Effector CD4-positive, alpha-beta T cell (primary cell): ENCODE measurements at regions not wholly inside any gene's neighbourhood (a gene's known extent, or its start where the extent isn't known, plus 50 kb on each side); places are given as distances from the start of the nearest gene placed in this dataset.
"Not testable (repeated sequence)": the region's sequence is repeated elsewhere in the genome, so short reads cannot be mapped to it uniquely, and the experiment has no call there.

Experiments used
- DNase-seq: peaks from one replicate; pipeline ENCODE4 v3.0.0-alpha.2; 2020

DNA sequence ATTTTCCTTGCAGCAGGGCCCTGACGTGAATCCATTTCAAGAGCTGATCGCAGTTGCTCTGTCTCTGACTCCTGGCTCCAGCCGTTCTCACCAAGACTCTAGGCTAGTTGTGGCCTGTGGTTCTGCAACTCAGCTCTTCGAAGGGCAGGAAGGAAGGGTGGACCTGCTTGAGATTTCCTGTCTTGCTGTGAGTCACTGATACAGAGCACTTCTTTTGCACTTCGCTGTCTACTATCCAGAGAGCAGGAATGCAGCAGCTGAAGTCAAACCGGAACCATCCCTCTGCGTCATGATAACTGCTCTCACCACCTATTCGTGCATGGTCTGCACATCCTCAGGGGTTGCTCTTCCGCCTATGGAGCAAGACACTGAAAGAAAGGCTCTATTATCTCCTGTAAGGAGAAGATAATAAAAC is 59.7 kb downstream of the RAP2B start:
- DNase-seq = peak; percentile 74

DNA sequence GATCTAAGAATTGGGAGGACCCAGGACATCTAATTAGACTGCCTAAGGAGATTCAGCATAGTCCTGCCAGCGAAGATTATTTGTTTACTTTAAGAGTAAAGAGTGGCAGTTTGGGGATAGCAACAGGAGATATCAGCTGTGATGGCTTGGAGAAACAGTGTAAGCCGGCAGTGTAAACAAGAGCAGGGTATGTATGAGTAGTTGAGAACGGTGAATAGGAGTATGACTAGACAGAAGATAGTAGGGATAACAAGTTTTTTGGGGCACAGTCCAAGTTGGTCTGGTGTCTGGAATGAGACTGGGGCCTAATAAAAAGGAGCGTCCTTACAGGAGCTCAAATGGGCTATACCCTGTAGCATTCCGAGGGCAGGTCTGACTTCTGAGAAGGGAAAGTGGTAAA is 64.9 kb downstream of the RAP2B start:
- not testable (repeated sequence) for DNase-seq

DNA sequence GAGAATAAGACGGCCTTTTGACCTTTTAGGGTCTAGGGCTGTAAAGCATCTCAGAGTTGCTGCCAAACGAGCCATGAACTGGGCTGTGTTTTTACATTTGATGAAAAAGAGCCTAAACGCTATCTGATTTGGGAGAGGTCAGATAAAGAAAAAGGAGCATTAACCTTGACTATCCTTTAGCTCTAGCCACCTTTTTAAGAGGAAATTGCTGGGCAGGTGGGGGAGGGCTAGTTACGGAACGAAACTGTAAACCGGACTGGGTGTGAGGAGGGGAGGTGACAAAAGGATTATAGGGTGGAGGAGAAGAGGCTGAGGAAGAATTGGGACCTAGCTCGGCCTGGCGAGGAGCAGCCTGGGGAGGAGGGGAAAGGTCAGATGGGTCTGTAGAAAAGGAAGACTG is 68.4 kb downstream of the RAP2B start:
- DNase-seq = not testable (repeated sequence)

DNA sequence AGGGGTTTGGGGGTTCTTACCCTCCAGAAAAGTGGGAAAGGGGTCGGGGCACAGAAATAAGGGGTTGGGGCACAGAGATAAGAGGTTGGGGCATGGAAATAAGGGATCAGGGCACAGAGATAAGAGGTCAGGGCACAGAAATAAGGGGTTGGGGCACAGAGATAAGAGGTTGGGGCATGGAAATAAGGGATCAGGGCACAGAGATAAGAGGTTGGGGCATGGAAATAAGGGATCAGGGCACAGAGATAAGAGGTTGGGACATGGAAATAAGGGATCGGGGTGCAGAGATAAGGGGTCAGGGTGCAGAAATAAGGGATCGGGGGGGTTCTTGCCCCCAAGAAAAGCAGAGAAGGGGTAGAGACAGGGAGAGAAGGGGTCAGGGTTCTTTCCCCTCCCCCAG is 69.2 kb downstream of the RAP2B start:
- not testable (repeated sequence) for DNase-seq

DNA sequence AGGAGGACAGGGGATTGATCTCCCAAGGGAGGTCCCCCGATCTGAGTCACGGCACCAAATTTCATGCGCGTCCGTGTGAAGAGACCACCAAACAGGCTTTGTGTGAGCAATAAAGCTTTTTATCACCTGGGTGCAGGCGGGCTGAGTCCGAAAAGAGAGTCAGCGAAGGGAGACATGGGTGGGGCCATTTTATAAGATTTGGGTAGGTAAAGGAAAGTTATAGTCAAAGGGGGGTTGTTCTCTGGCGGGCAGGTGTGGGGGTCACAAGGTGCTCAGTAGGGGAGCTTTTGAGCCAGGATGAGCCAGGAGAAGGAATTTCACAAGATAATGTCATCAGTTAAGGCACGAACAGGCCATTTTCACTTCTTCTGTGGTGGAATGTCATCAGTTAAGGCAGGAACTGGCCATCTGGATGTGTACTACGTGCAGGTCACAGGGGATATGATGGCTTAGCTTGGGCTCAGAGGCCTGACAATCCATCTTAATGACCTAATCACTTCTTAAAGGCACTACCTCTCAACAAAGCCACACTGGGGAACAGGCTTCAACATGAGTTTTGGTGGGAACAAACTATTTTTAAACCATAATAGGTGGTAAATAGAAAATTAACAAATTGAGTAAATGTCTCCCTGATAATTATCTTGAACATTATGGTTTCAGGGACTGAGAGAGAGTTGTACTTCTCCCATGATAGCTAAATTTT is 70.2 kb downstream of the RAP2B start:
- not testable (repeated sequence) for DNase-seq

DNA sequence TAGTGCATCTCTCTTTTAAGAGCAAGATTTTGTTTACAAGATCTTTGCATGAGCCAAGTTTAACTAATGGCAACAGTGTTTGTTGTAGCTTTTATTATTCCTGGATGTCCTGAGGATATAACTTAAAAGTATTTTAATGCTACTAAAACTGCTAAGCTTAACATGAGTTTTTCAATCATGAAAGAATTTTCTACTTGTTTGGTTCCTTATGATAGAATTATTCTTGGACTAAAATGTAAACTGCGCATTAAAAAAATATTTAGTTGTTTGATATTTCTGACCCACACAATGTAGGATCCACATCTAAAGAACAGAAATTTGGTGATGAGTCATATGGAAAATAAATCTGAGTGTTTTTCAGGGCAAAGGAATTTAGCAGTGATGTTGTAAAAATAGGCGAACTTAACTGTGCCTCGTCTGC is 70.8 kb downstream of the RAP2B start:
- no peak for DNase-seq

DNA sequence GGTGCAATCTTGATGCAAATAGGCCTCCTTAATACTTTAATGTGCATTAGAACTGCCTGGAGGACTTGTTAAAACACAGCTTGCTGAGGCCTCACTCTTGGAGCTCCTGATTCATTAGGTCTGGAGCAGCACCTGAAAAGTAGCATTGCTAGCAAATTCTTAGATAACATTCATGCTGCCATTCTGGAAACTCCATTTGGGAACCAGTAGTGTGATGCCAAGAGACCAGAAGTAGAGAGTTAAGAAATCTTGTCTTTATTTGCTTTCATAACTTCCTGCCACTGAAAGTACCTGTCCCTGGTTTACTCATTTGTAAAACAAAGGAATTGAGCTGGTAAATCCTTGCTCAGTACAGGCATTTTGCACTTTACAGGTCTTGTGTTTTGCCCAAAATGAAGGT is 72.0 kb downstream of the RAP2B start:
- DNase-seq = no peak

DNA sequence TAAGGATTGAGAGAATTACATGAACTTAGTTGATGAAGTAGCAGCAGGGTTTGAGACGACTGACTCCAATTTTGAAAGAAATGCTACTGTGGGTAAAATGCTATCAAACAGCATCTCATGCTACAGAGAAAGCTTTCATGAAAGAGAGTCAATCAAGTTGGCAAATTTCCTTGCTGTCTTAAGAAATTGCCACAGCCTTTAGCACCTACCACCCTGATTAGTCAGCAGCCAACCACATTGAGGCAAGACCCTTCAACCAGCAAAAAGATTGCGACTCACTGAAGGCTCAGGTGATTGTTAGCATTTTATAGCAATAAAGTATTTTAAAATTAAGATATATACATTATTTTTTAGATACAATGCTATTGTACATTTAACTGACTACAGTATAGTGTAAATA is 80.9 kb downstream of the RAP2B start:
- DNase-seq = no peak

DNA sequence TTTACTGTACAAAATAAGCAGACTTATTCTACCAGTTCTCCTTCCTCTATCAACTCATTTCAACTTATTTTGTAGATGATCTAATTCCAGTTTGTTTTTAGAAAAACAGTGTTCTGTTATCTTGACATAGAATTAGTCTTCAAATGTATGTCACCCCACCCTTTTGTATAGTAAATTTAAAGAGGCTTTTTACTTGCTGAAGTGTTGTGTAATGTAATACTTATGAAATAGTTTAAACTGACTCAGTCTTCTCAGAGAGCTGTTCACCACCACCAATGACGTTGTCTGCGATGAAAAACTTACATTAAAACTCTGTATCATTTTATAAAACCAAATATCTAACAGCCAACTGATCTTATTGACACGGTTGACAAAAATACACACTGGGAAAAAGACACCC is 82.9 kb downstream of the RAP2B start:
- no peak for DNase-seq

DNA sequence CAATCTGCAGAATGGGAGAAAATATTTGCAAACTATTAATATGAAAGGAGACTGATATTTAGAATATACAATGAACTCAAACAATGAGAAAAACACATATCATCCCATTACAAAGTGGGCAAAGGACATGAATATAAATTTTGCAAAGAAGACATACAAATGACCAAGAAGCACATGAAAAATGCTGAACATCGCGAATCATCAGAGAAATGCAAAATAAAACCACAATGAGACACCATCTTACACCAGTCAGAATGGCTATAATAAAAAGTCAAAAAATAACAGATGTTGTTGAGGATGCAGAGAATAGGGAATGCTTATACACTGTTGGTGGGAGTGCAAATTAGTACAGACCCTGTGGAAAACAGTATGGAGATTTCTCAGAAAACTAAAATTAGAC is 83.6 kb downstream of the RAP2B start:
- DNase-seq = no peak

DNA sequence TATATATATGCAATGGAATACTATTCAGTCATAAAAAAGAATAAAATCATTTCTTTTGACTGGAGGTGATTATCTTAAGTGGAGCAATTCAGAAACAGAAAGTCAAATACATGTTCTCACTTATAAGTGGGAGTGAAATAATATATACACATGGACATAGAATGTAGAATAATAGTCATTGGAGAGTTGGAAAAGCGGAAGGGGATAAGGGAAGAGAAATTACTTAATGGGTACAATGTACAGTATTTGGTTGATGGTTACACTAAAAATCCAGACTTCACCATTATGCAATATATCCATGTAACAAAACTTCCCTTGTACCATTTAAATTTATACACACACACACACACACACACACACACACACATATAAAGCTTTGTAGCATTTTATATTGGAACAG is 84.3 kb downstream of the RAP2B start:
- DNase-seq = no peak

DNA sequence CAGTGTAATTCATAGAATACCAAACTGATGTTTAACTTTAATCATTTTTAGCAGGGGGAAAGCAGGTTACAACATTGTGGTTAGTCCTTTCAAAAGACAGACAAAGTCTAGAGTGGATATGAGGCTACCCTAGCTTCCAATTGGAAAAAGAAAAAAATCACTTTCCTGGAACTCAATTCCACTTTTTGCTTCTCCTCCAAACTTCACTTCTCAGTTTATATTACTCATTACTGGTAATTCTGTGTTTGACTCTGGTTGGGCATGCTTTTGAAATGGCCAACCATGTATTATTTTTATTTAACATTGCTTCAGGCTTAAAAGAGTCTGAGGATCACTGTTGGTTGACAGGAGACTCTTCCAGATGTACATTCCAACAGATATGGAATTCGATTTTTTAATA is 84.8 kb downstream of the RAP2B start:
- no peak for DNase-seq

DNA sequence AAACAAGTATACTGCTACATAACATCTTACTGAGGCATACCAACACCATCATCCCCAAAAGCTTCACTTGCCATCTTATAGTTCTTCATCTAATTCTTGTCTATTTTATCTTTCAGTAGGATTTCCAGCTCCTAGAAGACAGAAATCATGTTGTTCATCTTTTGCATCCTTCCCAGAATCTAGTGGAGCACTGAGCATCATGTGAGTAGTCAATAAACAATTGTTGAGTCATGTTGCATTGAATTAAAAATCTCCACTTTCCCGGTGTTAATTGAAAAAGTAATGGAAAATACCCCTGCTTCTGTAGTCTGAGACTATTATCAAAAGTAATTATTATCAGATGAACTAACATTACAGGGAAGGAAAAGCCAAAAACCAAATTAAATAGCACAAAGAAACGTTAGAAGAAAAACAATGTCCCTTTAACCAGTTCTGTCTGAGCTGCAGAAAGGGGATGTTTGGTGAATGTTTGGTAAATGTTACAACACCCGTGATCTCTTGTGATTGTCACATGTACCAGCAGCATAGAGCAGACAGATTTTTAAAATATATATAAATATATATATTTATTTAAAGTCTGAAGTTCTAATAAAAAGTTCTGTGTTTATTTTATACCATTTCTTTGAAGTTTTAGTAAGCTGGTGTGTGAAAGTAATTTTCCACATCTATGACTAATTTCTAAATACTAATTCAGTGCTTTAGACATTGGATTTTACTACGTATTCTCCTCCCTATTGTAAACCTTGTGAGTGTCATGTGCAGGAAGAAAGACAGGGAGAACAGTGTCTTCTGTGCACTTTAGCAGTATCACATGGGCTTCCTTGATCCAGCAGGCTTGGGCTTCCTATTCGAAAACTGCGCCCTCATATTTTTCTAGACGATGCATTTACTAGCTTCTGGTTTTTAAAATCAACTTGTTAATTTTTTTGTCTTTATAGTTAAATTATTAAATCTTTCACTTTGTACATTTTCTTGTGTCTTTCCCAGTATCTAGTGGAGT is 85.6 kb downstream of the RAP2B start:
- no peak for DNase-seq

DNA sequence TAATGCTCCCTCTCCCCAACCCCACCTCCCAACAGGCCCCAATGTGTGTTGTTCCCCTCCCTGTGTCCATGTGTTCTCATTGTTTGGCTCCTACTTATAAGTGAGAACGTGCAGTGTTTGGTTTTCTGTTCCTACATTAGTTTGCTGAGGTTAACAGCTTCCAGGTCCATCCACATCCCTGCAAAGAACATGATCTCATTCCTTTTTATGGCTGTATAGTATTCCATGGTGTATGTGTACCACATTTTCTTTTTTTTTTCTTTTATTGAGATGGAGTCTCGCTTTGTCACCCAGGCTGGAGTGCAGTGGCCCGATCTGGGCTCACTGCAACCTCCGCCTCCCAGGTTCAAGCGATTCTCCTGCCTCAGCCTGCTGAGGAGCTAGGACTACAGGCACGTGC is 86.8 kb downstream of the RAP2B start:
- not testable (repeated sequence) for DNase-seq

DNA sequence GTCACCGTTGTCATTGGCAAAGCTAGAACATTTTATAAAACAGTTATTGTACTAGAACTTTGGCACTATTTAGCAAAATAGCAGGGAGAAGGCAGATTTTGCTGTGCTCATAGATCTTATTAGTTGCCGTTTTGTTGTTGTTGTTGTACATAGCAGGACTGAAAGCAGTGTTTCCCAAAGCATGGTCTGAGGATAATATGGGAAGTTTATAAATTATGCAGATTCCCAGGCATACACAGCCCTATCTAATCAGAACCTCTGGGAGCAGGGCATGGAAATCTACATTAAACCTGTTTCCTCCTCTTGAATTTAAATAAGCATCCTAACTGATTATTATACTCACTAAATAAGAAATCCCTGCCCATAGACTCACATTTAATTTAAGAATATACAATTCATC is 87.9 kb downstream of the RAP2B start:
- no peak for DNase-seq

DNA sequence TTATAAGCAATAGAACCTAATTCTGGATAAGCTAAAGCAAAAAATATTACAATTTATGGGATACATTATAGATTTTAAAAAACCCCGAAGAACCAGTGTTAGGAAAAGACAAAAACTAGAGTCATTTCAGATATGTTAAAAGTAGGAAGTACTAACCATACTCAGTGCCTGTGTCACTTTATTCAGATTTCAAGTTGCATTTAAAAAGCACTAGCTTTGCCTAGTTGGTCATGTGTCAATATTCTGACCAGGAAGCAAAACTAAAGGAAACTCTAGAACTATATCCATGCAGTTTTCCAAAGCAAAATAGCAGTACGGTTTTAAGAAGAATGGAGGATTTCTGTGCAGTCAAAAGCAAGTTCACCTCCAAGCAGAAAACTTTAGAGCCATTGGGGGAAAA is 88.4 kb downstream of the RAP2B start:
- no peak for DNase-seq

DNA sequence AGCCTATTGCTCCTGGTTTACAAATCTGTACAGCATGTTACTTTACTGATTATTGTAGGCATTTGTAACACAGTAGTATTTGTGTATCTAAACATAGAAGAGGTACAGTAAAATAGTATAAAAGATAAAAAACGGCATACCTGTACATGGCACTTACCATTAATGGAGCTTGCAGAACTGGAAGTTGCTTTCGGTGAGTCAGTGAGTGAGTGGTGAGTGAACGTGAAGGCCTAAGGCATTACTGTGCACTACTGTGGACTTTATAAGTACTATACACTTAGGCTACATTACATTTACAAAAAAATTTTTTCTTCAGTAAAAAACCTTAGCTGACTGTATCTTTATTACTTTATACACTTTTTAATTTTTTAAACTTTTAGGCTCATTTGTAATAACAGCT is 90.9 kb downstream of the RAP2B start:
- no peak for DNase-seq

DNA sequence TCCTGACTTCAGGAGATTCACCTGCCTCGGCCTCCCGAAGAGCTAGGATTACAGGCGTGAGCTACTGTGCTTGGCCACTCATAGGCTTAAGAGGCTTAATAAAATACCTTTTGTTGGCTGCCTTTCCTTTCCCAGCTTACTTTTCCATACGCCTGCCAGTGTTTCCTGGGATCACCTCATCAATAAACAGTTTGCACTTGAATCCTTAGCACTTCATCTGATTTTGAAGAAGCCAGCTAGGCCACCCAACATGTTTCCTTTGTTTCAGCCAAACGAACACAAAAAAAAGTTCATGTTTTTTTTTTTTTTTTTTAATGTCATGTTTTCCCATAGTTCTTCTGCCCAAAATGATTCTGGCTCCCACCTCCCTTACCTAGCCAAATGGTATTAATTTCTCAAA is 92.3 kb downstream of the RAP2B start:
- DNase-seq = no peak

DNA sequence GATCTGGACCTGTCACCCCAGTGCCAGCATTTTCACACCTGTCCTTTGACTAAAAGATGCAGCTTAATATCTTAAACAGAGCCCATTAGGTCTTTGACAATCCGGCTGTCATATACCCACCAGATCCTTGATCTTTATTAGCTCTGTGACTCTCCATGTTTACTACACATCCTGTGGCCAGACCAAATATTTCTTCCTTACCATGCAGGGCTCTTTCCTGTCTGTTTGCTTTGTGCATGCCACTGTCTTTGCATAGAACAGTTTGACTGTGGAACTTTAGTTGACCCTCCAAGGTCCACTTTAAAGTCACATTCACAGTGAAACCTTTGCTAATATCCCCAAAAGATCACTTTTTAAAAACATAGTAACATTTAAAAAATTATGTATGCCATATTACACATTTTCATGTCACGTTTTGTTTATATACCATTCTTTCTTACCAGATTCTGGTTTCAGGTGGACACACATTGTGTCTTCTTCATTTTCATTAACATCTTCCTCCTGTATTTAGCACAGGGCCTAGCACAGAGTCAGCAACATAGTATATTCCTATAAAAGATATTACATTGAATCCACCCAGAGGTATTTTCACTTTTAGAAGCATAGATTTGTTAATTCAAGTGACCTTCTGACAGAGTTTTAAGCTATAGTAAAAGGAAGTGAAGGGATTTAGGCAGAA is 95.8 kb downstream of the RAP2B start:
- no peak for DNase-seq

DNA sequence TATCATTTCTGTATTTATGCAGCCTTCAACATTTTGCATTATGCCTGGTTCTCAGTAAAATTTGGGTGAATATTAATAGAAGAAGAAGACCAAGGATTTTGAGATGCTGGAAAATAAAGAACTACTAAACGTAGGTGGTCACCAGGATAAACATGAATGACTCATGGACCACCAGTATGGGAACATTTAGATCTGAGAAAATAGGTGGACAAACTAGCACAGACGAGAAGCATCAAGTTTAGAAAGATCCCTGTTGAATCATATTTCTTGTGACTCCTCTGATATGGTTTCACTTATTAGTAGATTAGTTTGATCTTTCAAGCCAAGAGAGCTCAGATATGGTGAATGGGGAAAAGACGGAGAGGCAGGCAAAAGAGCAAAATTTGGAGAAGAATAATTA is 97.9 kb downstream of the RAP2B start:
- DNase-seq = no peak

DNA sequence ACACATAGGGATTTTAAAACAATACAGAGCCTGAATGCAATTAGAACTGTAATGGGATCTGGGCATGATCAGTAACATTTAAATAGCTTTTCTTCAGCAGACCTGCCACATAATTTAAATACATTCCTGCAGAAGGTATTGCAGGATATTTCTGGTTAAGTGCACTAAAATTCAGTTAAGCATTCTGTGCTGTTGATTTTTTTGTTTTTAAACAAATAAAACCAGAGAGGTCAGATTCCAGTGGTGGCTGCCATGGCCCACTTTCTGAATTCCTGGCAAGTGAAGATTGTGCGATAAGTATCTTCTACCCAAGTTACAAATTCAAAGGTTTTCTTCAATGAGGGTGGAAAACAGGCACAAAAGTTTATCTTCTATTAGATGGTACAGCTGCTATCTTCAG is 98.7 kb downstream of the RAP2B start:
- no peak for DNase-seq

DNA sequence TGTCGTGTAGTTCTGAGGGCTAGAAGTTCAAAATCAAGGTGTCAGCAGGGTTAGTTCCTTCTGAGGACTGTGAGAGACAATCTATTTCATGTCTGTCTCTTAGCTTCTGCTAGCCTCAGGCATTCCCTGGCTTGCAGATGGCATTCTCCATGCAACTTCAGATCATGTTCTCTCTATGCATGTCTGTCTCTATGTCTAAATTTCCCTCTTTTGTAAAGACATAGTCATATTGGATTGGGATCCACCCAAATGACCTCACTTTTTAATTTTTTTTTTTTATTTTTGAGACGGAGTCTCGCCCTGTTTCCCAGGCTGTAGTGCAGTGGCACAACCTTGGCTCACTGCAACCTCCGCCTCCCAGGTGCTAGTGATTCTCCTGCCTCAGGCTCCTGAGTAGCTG is 104.6 kb downstream of the RAP2B start:
- DNase-seq = no peak

DNA sequence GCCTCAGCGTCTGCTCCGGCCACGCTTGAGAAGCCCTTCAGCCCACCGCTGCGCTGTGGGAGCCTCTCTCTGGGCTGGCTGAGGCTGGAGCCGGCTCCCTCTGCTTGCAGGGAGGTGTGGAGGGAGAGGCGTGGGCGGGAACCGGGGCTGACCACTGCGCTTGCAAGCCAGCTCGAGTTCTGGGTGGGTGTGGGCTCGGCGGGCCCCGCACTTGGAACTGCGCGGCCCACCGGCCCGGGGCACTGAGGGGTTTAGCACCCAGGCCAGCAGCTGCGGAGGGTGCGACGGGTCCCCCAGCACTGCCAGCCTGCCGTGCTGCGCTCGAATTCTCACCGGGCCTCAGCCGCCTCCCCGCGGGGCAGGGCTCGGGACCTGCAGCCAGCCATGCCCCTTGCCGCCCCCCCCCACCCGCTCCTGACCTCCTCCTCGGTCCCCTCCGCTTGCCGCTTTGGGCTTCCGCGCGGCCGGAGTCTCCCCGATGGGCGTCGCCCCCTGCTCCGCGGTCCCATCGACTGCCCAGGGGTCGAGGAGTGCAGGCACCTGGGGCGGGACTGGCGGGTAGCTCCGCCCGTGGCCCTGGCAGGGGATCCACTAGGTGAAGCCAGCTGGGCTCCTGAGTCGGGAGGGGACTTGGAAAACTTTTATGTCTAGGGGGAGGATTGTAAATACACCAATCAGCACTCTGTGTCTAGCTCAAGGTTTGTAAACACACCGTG is 106.7 kb downstream of the RAP2B start:
- DNase-seq = no peak
